ENCODE measurements at regions not wholly inside any gene's neighbourhood (a gene's known extent, or its start where the extent isn't known, plus 50 kb on each side); places are given as distances from the start of the nearest gene placed in this dataset.

DNA sequence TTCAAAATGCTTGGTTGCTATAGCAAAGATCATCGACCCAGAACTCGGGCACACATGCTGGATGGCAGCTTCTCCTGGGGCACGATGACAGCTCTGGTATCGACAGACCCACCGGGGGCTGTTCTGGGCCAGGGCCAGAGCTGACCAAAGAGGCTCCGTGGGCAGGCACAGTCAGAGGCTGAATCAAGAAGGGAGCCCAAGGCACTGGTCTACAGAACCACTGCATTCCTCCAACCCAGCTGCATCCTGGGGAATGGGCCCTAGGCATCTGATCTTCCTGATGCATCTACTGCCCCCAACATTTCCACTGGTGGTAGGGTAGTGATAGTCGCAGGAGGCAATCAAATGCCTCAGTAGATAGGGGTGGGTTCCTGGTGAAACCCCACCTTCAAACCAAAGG lies 470.3 kb downstream of the TBC1D22A start:
- H3K36me3 ChIP-seq (ENCODE audit: insufficient read depth in 1 of 2, low read depth in 1 of 2) = no peaks in the 10 kb centered on the region
- ATAC-seq (no peak), DNase-seq (no peak)
- no peak overlapping the region for H3K27ac ChIP-seq
- H3K4me1 ChIP-seq = no peaks in the 10 kb centered on the region
- intact Hi-C loops (cut with DNase I) = no loop called here
- 83 to 89% (median 85%) methylated on average over 7 of the region's 7 CpGs for WGBS, 3 donors
- H3K27me3 ChIP-seq (ENCODE audit: insufficient read depth in 3 of 3, low read length in 2 of 3) = peaks cover 0 to 2% (median 0%) of the 10 kb centered on the region in 3 donors
- TF ChIP-seq, protein P1, sequence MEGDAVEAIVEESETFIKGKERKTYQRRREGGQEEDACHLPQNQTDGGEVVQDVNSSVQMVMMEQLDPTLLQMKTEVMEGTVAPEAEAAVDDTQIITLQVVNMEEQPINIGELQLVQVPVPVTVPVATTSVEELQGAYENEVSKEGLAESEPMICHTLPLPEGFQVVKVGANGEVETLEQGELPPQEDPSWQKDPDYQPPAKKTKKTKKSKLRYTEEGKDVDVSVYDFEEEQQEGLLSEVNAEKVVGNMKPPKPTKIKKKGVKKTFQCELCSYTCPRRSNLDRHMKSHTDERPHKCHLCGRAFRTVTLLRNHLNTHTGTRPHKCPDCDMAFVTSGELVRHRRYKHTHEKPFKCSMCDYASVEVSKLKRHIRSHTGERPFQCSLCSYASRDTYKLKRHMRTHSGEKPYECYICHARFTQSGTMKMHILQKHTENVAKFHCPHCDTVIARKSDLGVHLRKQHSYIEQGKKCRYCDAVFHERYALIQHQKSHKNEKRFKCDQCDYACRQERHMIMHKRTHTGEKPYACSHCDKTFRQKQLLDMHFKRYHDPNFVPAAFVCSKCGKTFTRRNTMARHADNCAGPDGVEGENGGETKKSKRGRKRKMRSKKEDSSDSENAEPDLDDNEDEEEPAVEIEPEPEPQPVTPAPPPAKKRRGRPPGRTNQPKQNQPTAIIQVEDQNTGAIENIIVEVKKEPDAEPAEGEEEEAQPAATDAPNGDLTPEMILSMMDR (IDR thresholded peaks at IDR 0.05) = no peak
- no peak overlapping the region for H3K4me3 ChIP-seq
- H3K9me3 ChIP-seq = peaks cover 16% of the 10 kb centered on the region

- Histone ChIP-seq H3K27ac (no peak overlapping the region), H3K9me3 (peaks cover 16% of the 10 kb centered on the region), H3K4me1 (no peaks in the 10 kb centered on the region), H3K4me3 (no peak overlapping the region), H3K36me3 (ENCODE audit: insufficient read depth in 1 of 2, low read depth in 1 of 2) (no peaks in the 10 kb centered on the region), H3K27me3 (ENCODE audit: insufficient read depth in 3 of 3, low read length in 2 of 3) (peaks cover 0 to 2% (median 0%) of the 10 kb centered on the region in 3 donors)
- ATAC-seq = no peak
- intact Hi-C loops (cut with DNase I) = no loop called here
- DNase-seq = no peak
- WGBS, 3 donors = 76 to 79% (median 78%) methylated on average over 4 of the region's 4 CpGs
- TF ChIP-seq, protein P1 (IDR thresholded peaks at IDR 0.05) = no peak
Measured at GRCh38 chr22:47232197-47232596, 469.7 kb downstream of the TBC1D22A start.

- WGBS, 3 donors = 60 to 69% (median 61%) methylated on average over 7 of the region's 7 CpGs
- H3K9me3 ChIP-seq = peaks cover 16% of the 10 kb centered on the region
- no peak overlapping the region for H3K27ac ChIP-seq
- TF ChIP-seq, protein P1 (IDR thresholded peaks at IDR 0.05) = no peak
- peaks cover 0 to 2% (median 0%) of the 10 kb centered on the region in 3 donors for H3K27me3 ChIP-seq (ENCODE audit: insufficient read depth in 3 of 3, low read length in 2 of 3)
- intact Hi-C loops (cut with DNase I) = no loop called here
- H3K36me3 ChIP-seq (ENCODE audit: insufficient read depth in 1 of 2, low read depth in 1 of 2) = no peaks in the 10 kb centered on the region
- no peaks in the 10 kb centered on the region for H3K4me1 ChIP-seq
- DNase-seq (no peak), ATAC-seq (no peak)
- H3K4me3 ChIP-seq = no peak overlapping the region
Measured at GRCh38 chr22:47231759-47232158, 469.3 kb downstream of the TBC1D22A start.

DNA sequence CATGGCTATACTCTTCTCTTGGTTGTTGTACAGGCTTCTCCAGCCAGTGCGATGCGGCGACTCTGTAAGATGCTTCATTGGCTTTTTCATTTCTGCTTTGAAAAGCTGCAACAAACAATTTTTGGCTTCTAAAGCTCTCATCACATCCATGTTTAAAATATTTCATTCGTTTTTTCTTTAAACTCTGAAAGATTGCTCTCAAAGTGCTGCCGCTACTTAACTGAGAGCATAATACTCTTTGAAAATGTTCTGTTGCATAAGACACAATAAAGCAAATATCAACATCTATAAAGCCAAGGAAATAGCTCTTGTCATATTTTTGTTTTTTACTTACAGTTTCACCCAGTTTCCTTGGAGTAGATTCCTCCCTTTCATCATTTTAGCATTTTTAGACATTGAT lies 468.3 kb downstream of the TBC1D22A start:
- intact Hi-C loops (cut with DNase I) = no loop called here
- TF ChIP-seq, protein P1 (IDR thresholded peaks at IDR 0.05) = no peak
- H3K36me3 ChIP-seq (ENCODE audit: insufficient read depth in 1 of 2, low read depth in 1 of 2) = no peaks in the 10 kb centered on the region
- no peaks in the 10 kb centered on the region for H3K4me1 ChIP-seq
- DNase-seq (no peak), ATAC-seq (no peak)
- H3K27me3 ChIP-seq (ENCODE audit: insufficient read depth in 3 of 3, low read length in 2 of 3) = peaks cover 0 to 2% (median 0%) of the 10 kb centered on the region in 3 donors
- H3K4me3 ChIP-seq = no peak overlapping the region
- peaks cover 16% of the 10 kb centered on the region for H3K9me3 ChIP-seq
- H3K27ac ChIP-seq = no peak overlapping the region
- 89 to 95% (median 91%) methylated on average over 5 of the region's 5 CpGs for WGBS, 3 donors

DNA sequence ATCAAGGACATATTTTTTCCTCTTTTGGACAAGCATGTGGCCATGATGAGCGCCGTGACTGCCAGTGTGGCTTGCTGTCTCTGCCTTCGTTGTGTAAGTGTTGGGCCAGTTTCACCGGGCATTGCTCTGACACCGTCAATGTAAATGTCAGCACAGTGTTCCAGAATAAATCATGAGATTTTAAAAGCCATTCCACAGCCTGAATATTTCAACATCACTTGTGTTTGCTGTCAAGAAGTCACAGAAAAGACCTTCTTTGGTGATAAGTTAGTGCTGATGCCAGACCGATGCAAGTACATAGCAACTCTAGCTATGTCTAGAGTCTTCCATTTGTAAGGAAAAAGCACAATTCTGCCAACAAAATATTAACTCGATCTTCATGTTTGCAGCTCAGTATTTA lies 467.8 kb downstream of the TBC1D22A start:
- no peaks in the 10 kb centered on the region for H3K4me1 ChIP-seq
- H3K27me3 ChIP-seq (ENCODE audit: insufficient read depth in 3 of 3, low read length in 2 of 3) = peaks cover 0 to 2% (median 0%) of the 10 kb centered on the region in 3 donors
- ATAC-seq (no peak), DNase-seq (no peak)
- WGBS, 3 donors = 85 to 92% (median 90%) methylated on average over 7 of the region's 7 CpGs
- intact Hi-C loops (cut with DNase I) = no loop called here
- H3K9me3 ChIP-seq = peaks cover 16% of the 10 kb centered on the region
- no peak overlapping the region for H3K27ac ChIP-seq
- no peaks in the 10 kb centered on the region for H3K36me3 ChIP-seq (ENCODE audit: insufficient read depth in 1 of 2, low read depth in 1 of 2)
- TF ChIP-seq, protein P1 (IDR thresholded peaks at IDR 0.05) = no peak
- H3K4me3 ChIP-seq = no peak overlapping the region

Measured in psoas muscle (tissue), 7 donors.